CD14-positive monocyte (primary cell): ENCODE measurements at regions not wholly inside any gene's neighbourhood (a gene's known extent, or its start where the extent isn't known, plus 50 kb on each side); places are given as distances from the start of the nearest gene placed in this dataset.

Experiments used
- DNase-seq, 3 donors: peaks; one replicate each; pipeline ENCODE4 v3.0.0-alpha.2; 2011 to 2022
- H2AFZ ChIP-seq: 2 replicates; pipeline ENCODE4 v1.6.0; 2012; ENCODE audit warnings: mild to moderate bottlenecking, low read depth, low read length, inconsistent platforms; ENCODE audit not compliant: insufficient read depth, poor library complexity, severe bottlenecking
- H3K27ac ChIP-seq, 2 donors: 1 replicate in 1 of 2; 2 replicates in 1 of 2; pipeline ENCODE4 v1.5.1; 2012 to 2013; ENCODE audit warnings: low read length in 2 of 2, control low read depth in 1 of 2, inconsistent platforms in 1 of 2, low read depth in 1 of 2, mild to moderate bottlenecking in 1 of 2
- H3K27me3 ChIP-seq, 2 donors: one replicate each; pipeline versions ENCODE4 v1.6.0 to v1.6.1; 2011 to 2013; ENCODE audit warnings: low read length in 2 of 2; ENCODE audit not compliant: control insufficient read depth in 2 of 2, insufficient read depth in 2 of 2
- H3K36me3 ChIP-seq, 2 donors: replicated peaks in 1 of 2; 1 replicate in 1 of 2; 2 replicates in 1 of 2; pipeline versions ENCODE4 v1.5.1 to v1.6.1; 2012 to 2013; ENCODE audit warnings: low read length in 2 of 2, control low read depth in 1 of 2, inconsistent platforms in 1 of 2, mild to moderate bottlenecking in 1 of 2; ENCODE audit not compliant: insufficient read depth in 2 of 2, control insufficient read depth in 1 of 2
- H3K4me1 ChIP-seq, 2 donors: 1 replicate in 1 of 2; 2 replicates in 1 of 2; pipeline versions ENCODE4 v1.5.1 to v1.6.1; 2012 to 2013; ENCODE audit warnings: low read length in 2 of 2, control low read depth in 1 of 2, inconsistent platforms in 1 of 2, mild to moderate bottlenecking in 1 of 2, moderate library complexity in 1 of 2; ENCODE audit not compliant: insufficient read depth in 2 of 2, control insufficient read depth in 1 of 2
- H3K4me2 ChIP-seq: replicated peaks from 2 replicates; pipeline ENCODE3; 2012; ENCODE audit warnings: low read length, moderate library complexity, mild to moderate bottlenecking; ENCODE audit not compliant: poor library complexity, severe bottlenecking; ENCODE audit errors: extremely low read depth
- H3K4me3 ChIP-seq, 3 experiments: fragments of 200-600 bp in 1 of 3; sonication (generic) in 1 of 3; replicated peaks in 1 of 3; 1 replicate in 2 of 3; 2 replicates in 1 of 3; pipeline ENCODE4 v1.5.1; 2011 to 2013; ENCODE audit warnings: low read length in 3 of 3, mild to moderate bottlenecking in 3 of 3, control low read depth in 2 of 3, low read depth in 2 of 3, inconsistent platforms in 1 of 3, moderate library complexity in 1 of 3
- H3K79me2 ChIP-seq: 2 replicates; pipeline ENCODE4 v1.6.0; 2012; ENCODE audit warnings: mild to moderate bottlenecking, control low read depth, inconsistent platforms, low read length, moderate library complexity; ENCODE audit not compliant: insufficient read depth
- H3K9ac ChIP-seq: 2 replicates; pipeline ENCODE4 v1.6.0; 2017; ENCODE audit warnings: low read length, mild to moderate bottlenecking; ENCODE audit not compliant: insufficient read depth, poor library complexity, severe bottlenecking
- H3K9me3 ChIP-seq, 2 donors: replicated peaks in 1 of 2; 1 replicate in 1 of 2; 2 replicates in 1 of 2; pipeline versions ENCODE4 v1.5.1 to v1.6.1; 2012 to 2013; ENCODE audit warnings: low read length in 2 of 2, control low read depth in 1 of 2; ENCODE audit not compliant: control insufficient read depth in 1 of 2, insufficient read depth in 1 of 2
- H4K20me1 ChIP-seq: 2 replicates; pipeline ENCODE4 v1.6.0; 2012; ENCODE audit warnings: mild to moderate bottlenecking, low read length, control low read depth, moderate library complexity; ENCODE audit not compliant: insufficient read depth
- H3K27ac Mint-ChIP-seq, 7 donors: one replicate each; pipeline ENCODE4 v1.8.0; 2020; ENCODE audit warnings: mild to moderate bottlenecking in 7 of 7, mixed read lengths in 7 of 7, moderate library complexity in 6 of 7, inconsistent platforms in 2 of 7
- H3K27me3 Mint-ChIP-seq, 3 donors: one replicate each; pipeline ENCODE4 v1.8.0; 2021 to 2022; ENCODE audit warnings: low read depth in 3 of 3, mild to moderate bottlenecking in 3 of 3, mixed read lengths in 3 of 3, moderate library complexity in 3 of 3, inconsistent platforms in 1 of 3
- H3K36me3 Mint-ChIP-seq, 2 donors: one replicate each; pipeline ENCODE4 v1.8.0; 2020; ENCODE audit warnings: mixed read lengths in 2 of 2, inconsistent platforms in 1 of 2, mild to moderate bottlenecking in 1 of 2
- H3K4me1 Mint-ChIP-seq: one replicate; pipeline ENCODE4 v1.8.0; 2020; ENCODE audit warnings: mild to moderate bottlenecking, mixed read lengths
- H3K4me3 Mint-ChIP-seq, 2 donors: one replicate each; pipeline ENCODE4 v1.8.0; 2020; ENCODE audit warnings: mild to moderate bottlenecking in 2 of 2, mixed read lengths in 2 of 2, moderate library complexity in 1 of 2
- H3K9me3 Mint-ChIP-seq, 7 donors: one replicate each; pipeline ENCODE4 v1.8.0; 2020 to 2022; ENCODE audit warnings: mixed read lengths in 7 of 7, mild to moderate bottlenecking in 6 of 7, moderate library complexity in 6 of 7, inconsistent platforms in 2 of 7
- WGBS: methylation state at CpG from one replicate; pipeline ENCODE4 v1.1.5; 2013; ENCODE audit warnings: missing lambda C conversion rate; ENCODE audit not compliant: insufficient coverage; 5-methylcytosine and 5-hydroxymethylcytosine counted together
- intact Hi-C, 2 donors: fragments of 100-400 bp; cut with micrococcal nuclease; formaldehyde crosslinking; loops; one replicate each; pipeline versions ENCODE4 v1.15.0 to v1.15.1; 2023
- TF ChIP-seq, protein P1 (sequence below): fragments of 200-600 bp; IDR thresholded peaks from one replicate; pipeline ENCODE4 v1.8.0; 2022; ENCODE audit warnings: antibody characterized with exemption, mild to moderate bottlenecking

DNA sequence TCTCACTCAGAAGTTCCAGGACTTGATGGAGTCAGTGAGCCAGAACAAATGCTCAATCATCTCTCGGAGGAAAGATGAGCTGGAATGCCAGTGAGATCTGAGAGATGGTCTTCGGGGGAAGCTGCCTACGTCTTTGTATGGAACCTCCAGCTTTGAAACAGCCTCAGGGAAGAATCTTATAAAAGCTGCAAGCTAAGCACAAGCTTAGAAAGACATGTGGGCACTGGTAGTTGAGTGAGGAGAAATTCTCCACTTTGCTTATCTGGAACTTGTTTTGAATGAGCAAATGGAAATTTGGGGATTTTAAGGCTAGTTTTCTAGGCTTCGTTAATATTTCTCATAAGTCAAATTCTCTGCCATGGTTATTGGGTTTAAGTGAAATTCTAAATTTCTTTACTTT lies 594.4 kb downstream of the QKI start:
- Mint-ChIP-seq H3K27me3 (peaks cover 0 to 5% (median 0%) of the 10 kb centered on the region in 3 donors), H3K36me3 (no peaks in the 10 kb centered on the region)
- H4K20me1 ChIP-seq = no peaks in the 10 kb centered on the region

DNA sequence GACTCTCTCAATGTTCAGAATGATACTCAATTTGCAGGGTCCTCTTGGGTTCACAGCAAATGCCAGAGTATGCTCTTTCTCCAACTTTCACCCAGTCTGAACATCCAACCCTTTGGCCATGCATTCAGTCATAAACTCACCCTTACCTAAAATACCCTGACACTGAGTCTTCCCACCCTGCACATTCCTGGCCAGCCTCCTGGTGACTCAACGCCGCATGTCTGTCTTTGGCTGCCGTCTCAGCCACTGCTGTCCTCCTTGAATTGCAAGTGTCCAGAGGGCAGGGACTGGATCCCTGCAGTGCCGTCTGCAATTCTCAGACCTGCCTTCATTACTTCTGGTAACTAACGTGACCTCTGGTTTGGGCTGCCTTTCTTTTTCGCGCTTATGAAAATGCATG lies 593.4 kb downstream of the QKI start:
- intact Hi-C loops = no loop called here
- Histone ChIP-seq H3K36me3 (no peaks in the 10 kb centered on the region), H3K27me3 (no peaks in the 10 kb centered on the region), H3K4me3 (no peak overlapping the region), H3K4me2 (no peak overlapping the region), H3K79me2 (no peaks in the 10 kb centered on the region), H4K20me1 (no peaks in the 10 kb centered on the region), H3K9ac (no peak overlapping the region), H3K9me3 (peaks cover 0 to 8% of the 10 kb centered on the region in 2 donors), H3K4me1 (no peaks in the 10 kb centered on the region), H3K27ac (no peak overlapping the region), H2AFZ (no peak overlapping the region)
- Mint-ChIP-seq H3K36me3 (no peaks in the 10 kb centered on the region), H3K27me3 (peaks cover 0 to 5% (median 0%) of the 10 kb centered on the region in 3 donors), H3K27ac (no peak overlapping the region), H3K4me1 (no peaks in the 10 kb centered on the region), H3K9me3 (peaks cover 0 to 5% (median 3%) of the 10 kb centered on the region in 7 donors), H3K4me3 (no peak overlapping the region)
- WGBS = 86% methylated on average over 7 of the region's 7 CpGs
- TF ChIP-seq, protein P1, sequence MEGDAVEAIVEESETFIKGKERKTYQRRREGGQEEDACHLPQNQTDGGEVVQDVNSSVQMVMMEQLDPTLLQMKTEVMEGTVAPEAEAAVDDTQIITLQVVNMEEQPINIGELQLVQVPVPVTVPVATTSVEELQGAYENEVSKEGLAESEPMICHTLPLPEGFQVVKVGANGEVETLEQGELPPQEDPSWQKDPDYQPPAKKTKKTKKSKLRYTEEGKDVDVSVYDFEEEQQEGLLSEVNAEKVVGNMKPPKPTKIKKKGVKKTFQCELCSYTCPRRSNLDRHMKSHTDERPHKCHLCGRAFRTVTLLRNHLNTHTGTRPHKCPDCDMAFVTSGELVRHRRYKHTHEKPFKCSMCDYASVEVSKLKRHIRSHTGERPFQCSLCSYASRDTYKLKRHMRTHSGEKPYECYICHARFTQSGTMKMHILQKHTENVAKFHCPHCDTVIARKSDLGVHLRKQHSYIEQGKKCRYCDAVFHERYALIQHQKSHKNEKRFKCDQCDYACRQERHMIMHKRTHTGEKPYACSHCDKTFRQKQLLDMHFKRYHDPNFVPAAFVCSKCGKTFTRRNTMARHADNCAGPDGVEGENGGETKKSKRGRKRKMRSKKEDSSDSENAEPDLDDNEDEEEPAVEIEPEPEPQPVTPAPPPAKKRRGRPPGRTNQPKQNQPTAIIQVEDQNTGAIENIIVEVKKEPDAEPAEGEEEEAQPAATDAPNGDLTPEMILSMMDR = no peak
- DNase-seq = no peak

More for the DNA sequence above, 594.4 kb downstream of the QKI start:
- H3K9me3 Mint-ChIP-seq = peaks cover 0 to 9% (median 3%) of the 10 kb centered on the region in 7 donors
- Histone ChIP-seq H3K36me3 (no peaks in the 10 kb centered on the region), H3K79me2 (no peaks in the 10 kb centered on the region), H3K9me3 (peaks cover 0 to 4% of the 10 kb centered on the region in 2 donors), H3K4me1 (no peaks in the 10 kb centered on the region), H2AFZ (no peak overlapping the region), H3K4me3 (no peak overlapping the region), H3K27me3 (no peaks in the 10 kb centered on the region), H3K9ac (no peak overlapping the region), H3K27ac (no peak overlapping the region), H3K4me2 (no peak overlapping the region)
- TF ChIP-seq, protein P1 = no peak
- intact Hi-C loops = no loop called here
- no peak overlapping the region for H3K27ac Mint-ChIP-seq
- WGBS = 95% methylated on average over 3 of the region's 4 CpGs
- H3K4me3 Mint-ChIP-seq = no peak overlapping the region
- H3K4me1 Mint-ChIP-seq = no peaks in the 10 kb centered on the region
- no peak for DNase-seq
